ENCODE measurements at regions not wholly inside any gene's neighbourhood (a gene's known extent, or its start where the extent isn't known, plus 50 kb on each side); places are given as distances from the start of the nearest gene placed in this dataset.
A peak's percentile ranks its signal among the peaks of the same experiment; 100 is the strongest.

DNA sequence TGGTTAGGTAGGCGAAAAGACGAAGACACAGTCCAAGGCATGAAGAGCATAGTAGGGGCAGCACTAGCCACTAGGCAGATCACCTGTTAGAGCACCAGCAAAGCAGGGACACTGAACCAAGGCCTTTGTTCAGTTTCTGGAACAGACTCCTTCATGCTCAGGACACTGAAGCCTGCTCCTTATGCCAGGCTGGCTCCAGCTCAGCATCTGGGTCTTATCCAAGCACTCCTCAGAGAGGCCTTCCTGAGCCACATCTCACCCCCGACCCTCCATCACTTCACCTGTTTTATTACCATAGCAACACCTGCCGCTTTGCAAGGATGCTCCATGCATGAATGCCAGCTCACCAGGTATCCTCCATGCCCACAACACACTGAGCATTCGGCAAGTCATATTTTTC is 206.3 kb upstream of the CHRNA7 start:
- DNase-seq (ENCODE audit: low spot score), result no peak

DNA sequence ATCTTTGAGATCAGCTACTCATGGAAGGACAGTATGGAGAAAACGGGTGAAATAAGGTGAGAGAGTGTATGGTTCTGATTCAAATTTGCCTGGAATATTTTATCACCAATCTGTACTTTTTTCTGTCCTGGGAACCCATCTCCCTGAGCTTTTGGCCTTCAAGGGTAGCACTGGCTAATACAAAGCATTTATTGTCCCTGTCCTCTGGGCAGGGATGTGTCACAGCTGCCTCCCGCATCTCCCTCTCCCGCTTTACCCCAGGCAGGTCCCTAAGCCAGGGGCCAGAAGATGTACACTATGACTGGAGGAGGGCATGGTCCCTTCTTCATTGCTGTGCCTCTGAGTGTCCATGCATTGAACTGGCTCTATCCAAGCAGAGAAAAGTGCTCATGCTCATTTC is 201.7 kb upstream of the CHRNA7 start:
- DNase-seq (ENCODE audit: low spot score), result no peak

DNA sequence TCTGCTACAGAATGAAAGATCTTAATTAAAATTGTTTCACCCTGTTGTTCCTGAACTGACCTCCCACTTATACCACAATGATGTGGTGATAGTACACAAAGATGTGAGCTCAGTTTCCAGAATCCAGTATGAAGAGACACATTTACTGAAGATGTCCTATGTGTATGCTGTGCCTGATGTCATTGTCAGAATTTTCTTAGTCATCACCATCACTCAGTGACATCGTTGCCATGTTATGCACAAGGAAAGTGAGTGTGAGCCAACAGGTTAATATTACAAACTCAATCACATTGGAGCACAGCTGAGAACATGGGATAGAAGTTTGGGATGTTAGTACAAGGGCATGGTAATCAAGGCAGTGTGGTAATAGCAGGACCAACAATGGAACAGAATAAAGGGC is 199.7 kb upstream of the CHRNA7 start:
- no peak for DNase-seq (ENCODE audit: low spot score)

DNA sequence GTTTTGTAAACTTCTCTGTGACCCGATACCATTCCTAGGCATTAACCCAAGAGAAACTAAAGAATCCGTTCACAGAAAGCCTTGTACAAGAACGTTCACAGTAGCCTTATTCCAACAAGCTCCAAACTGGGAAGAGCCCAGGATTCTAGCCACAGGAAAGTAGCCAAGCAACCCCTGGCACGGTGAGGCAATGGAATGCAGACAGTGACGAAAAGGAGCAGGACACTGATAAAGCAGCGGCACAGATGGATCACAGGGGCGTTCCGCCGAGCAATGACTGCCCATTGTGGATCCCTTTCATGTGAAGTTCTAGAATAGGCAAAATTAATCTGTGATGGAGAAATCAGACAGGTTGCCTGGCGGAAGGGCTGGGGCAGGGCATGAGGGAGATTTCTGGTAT is 198.7 kb upstream of the CHRNA7 start:
- DNase-seq (ENCODE audit: low spot score), result no peak

DNA sequence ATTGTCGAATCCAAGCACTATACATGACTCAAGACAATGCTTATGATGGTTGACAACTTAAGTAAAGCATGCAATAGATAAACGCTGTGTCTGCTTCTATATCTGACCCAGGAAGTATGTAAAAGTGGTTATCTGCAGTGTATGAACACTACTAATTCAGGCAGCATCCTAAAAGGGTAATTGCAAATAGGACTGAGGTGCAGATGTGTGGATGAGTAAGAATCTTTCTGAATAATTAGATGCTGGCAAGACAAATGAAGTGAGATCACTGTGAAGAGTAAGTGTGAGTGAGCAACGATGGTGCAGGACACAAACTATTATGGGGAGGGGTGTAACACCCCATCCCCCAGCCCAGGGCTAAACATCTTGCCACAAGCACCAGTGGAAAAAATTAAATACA is 195.7 kb upstream of the CHRNA7 start:
- DNase-seq (ENCODE audit: low spot score), result no peak

DNA sequence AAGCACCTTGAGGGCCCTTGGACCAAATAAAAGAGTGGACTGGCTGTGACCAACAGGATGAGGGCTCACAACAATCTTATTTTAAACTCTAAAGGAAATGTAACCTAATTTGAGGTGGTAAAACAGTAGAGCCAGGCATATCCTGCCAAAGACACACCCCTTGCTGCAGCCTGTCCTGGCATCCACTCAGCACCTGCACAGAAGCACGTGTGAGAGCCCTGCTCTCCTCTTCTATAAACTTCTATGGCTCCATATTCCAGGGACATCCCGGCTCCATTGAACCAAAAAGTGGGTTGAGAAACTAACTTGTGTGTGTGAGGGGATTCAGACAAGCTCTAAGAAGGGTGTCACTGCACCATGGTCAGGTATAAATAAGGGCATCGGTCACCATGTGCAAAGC is 190.9 kb upstream of the CHRNA7 start:
- no peak for DNase-seq (ENCODE audit: low spot score)

DNA sequence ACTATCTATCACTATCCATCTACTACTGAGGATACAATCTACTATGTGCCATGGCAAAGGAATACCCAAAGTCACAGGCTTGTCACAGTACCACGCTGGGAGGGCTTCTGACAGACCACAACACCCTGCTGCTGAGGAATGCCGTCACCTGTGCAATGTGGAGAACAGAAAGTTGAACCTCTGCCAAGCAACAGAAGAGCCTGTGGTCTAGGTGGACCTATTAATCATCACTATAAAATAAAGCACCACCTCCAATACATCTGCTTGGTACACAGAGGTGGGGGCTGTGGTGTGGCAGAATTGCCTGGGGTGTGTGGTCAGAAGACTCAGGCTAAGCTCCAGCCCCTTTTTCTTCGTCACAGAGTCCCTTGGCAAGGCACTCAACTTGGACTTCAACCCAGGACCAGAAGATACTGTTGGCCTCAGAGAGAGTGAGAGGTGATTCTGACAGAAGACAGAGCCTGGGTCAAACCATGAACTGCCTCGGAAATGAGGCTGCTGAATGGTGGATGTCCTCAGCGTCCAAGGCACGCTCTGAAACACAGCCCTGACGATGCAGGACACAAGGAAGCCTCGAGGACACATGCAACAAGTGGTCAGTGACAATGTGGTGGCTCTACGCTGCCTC is 189.4 kb upstream of the CHRNA7 start:
- no peak for DNase-seq (ENCODE audit: low spot score)

DNA sequence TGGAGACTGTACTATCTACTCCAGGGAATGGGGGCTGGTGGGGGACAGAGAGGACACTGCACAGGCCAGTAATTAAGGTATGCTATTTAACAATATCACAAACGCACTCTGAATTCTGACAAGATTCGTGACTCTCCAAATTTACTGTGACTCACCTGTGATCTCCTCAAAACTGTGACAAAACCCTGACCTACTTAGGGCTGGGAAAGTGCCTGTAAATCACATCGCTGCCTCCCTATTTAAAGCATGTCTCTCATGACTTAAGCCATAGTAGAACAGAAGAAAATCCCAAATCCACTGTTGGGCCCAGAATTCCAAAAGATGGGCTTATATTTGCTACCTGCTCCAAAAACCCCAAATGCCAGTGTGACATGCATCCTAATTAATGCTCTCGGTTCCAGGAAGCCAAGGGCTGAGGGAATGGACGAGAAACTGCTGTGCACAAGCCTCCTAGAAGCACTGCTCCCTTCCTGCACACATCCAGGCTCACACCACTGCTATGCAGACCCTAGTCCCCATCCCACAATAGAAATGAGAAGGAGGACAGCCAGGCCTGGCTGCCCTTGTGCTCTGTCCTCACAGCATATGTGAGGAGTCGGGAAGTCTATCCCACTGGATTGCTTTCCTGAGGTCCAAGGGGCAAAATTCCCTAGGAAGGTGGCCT is 187.7 kb upstream of the CHRNA7 start:
- DNase-seq (ENCODE audit: low spot score), result no peak

DNA sequence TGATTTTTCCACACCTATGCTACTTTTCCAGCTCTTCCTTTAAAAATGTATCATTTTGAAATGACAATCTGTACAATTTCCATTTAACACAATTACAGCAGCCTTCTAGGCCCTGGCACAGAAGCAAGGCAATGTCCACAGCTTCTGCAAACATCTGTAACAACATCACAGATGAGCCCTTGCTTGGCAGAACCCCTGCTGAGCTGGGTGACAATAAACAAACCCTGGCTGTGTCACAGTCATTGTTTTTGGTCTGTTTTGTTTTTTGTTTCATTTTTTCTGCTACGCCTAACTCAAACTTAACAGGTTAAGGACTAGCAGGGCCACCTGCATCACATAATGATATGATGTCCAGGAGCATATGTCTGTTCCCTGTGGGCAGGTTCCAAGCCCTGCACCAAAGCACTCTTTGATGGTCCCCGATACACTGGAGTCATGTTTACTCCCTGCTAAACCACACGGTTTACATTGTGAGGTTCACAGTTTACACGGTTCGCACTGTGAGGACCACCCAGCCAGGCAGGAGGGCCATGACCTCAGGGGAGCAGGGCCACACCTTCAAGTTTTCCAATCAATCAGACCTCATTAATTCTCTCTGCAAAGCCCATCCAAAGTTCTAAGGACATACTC is 186.8 kb upstream of the CHRNA7 start:
- no peak for DNase-seq (ENCODE audit: low spot score)

DNA sequence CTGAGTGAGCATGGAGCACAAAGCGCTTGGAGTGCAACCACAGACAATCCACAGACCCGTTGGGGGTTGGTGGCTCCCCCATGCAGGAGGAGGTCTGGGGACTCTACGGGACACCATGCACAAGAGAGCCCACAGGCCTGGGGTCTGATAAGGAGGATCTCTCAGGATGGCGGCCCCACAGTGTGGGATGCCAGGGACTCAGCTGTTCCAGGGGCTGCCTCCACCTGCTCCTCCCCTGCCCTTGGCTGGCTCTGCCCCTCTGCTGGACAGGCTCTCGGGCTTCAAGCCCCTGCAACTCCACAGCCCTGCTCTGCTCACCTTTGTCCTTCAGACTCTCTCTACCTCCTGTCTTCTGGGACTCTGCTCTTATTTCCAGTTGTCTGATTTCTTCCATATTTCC is 184.5 kb upstream of the CHRNA7 start:
- DNase-seq (ENCODE audit: low spot score), result no peak

DNA sequence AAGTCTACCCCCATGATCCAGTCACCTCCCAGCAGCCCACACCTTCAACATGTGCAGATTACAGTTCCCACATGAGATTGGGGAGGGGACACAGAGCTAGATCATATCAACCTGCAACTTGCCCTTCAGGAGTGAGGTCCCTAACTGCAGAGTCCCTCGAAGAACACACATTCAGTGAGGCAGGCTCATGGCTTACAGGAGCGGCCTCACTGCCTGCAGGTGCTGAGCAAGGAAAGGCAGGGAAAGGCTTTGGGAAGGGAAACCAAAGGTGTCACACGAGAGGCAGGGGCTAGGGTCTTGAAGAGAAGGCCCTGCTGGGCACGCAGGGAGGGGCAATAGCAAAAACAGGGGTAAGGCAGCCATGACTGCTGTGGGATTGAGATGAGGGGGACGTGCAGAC is 182.4 kb upstream of the CHRNA7 start:
- DNase-seq (ENCODE audit: low spot score), result no peak

DNA sequence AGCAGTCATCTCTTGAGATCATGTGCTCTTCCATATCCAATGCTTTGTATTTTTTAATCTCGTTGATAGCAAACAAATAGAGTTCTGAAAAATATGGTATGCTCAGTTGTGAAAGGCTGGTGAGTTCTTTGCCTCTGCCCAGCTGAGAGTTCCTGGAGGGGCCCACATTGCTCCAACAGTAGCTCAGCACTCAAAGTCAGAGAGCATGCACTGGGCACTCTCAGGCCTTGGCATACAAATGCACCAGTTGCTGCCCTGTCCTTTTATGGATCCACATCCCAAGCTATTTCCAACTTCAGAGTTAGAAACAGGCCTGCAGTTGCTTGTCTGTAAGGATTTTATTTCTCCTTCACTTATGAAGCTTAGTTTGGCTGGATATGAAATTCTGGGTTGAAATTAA is 181.7 kb upstream of the CHRNA7 start:
- no peak for DNase-seq (ENCODE audit: low spot score)

DNA sequence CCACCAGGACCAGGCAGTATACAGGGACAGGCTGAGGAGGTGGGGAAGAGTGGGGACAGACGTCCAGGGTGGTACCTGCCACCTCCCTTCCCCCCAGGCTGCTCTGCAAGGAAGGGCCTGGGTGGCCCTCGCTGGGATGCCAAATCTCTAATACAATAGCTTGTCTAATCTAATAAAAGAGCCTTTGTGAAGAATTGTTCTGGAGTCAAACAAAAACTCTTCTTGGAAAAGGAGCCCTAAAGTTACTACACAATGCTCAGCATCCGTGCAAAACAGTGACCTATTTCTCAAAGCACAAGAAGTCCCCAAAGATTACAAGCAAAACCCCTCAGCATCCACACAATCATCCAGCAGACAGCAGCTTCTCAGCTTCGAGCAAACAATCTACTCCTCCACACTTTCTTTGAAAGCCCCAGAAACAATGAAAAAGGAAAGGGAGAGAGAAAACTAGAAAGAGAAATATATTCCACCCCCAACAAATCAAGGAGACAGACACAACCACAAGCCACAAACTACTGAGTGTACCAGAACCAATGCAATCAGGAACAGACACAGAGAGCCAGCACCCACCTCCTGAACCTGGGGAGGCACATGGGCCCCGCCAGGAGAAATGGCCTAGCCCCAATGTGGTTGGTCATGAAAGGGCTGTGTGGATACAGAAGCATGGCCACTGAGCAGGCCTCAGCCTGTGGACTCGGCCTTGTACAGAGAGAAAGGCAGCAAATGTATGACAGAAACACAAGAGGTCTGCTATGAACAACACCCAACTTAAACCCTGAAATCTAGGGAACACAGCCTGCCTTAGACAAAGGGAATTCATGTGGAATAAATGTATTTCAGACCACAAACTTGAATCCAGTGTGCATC is 177.1 kb upstream of the CHRNA7 start:
- DNase-seq (ENCODE audit: low spot score), result no peak

DNA sequence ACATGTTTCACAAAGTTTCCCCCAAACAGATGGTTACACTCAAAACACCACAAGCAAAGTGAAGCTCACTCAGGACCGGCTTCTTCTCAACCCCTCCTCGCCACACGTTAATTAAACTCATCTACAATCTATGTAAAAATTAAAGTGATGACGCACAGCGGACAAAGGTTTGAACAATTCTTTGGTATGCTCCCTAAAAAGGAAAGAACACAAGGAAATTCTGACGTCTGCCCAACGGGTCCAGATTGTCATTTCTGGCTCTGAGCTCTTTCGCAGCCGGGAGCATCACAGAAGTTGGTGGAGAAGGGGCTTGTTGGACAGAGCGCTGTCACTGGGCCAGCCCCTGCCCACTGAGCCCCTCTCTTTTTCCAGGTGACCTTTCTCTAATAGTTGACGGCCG is 173.7 kb upstream of the CHRNA7 start:
- DNase-seq (ENCODE audit: low spot score), result no peak

DNA sequence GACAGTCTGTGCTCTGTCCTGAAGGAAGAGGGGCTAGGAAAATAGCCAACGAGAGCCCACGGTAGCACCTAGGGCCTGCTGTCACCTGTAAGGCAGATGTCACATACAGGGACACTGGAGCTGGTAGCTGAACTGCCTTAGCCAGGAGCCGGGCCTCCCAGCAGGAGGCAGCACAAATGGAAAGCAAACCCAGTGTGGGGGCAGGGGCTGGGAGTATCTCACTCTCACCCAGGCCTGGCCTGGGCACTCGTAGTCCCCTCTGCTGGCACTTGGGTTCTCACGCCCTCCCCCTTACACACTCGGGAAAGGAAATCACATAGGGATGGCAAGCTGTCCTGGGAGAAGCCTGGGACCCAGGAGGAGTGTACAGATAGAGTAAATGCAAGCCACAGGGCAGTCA is 173.1 kb upstream of the CHRNA7 start:
- DNase-seq (ENCODE audit: low spot score), result no peak

DNA sequence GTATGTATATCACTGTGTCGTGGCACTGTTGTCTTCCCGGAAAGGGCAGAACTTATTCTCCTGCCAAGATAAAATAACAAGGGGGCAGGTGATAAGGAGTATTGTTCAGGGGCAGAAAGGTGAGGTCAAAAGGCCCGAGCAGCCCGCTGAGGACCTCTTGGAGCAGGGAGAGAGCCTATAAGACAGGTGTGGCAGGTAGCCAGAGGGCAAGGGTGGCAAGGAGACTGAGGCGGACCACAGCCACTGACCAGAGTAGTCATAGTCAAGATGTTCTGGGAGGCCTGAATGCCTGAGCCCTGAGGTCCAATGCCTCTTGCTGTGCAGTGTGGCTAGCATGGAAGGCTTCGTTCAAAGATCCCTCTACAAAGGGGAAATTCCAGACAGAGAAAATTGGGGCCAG is 172.3 kb upstream of the CHRNA7 start:
- no peak for DNase-seq (ENCODE audit: low spot score)

DNA sequence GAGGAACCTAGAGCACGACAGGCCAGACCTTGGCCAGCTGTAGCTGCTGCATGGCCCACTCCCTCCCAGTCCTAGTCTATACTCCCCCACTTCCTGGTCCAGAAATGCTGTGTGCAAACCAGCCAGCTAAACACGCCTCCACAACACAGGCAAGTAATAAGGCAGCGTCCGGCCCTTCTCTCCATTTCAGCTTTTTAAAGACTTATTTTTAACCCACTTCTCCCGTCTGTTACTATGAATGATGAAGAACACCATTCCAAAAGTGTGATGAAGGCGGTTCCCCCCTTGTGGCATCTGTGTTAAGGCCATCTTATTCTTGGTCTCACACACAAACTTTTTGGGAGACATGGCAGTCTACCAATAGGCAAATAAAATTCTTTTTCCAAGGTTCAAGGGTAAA is 164.1 kb upstream of the CHRNA7 start:
- DNase-seq (ENCODE audit: low spot score), result no peak

DNA sequence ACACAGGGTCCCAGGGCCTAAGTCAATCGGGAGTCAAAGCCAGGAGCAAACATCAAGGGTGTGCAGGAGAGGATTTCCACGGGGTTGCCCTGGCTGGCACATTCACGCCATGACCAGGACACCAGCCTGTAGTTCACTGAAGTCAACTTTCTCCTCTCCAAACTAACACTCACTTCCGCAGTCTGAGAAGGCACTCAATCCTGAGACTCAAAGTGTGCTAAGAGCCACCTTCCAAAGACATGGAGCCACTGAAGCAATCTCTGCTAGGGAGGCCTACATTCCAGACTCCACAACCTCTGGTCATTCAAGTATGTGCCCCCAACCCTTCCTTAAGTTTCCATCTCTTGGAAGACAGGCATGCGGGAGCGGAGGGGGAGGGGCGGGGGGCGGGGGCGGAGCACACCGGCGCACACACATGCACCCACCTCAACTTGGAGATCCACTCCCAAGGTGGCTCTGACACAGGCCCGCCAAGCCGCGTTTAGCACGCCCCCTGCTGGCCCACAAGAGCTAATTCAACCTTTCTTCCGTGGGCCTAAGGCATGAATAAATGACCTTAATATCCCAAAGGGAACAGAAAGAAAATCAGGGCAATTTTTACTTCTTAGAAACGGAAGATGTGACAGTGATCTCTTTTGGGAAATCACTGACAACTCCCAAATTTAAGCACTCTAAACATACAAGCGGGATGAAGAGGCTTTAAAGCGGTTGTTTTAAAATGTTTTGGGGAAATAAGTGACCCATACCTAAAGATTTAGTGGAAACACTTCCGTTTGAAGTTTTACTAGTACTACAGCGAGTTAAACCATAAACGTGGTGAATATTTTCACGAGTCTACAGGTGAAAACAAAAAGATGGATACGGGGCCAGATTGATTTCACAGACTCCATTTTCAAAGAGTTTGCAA is 162.5 kb upstream of the CHRNA7 start:
- no peak for DNase-seq (ENCODE audit: low spot score)

DNA sequence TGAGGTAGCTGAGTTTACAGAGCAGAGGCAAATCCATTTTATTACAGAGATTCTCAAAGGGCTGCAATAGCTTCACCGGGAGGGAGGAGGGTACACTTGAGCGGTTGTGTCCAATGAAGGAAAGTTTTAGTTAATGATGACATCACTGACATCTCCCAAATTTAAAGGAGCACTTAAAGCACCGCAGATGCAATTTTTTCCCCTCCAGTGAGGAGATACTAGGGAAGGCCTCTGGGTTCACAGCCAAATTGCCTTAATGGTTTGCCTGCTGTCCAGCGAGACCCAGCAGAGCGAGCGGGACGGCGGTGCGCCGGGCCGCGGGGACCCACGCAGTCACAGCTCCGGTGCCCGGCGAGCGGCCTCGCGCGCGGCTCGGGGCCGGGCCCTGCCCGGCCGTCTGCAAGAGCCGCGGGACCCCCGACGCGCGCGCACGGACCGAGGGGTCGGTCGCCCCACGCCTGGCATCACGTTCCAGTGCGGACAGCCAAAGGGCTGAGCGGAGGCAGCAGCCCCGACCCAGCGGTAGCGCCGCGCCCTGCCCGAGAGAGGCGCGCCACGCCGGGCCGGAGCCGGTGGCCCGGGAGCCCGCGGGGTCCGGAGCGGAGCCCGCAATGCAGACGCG is 160.5 kb upstream of the CHRNA7 start:
- no peak for DNase-seq (ENCODE audit: low spot score)

DNA sequence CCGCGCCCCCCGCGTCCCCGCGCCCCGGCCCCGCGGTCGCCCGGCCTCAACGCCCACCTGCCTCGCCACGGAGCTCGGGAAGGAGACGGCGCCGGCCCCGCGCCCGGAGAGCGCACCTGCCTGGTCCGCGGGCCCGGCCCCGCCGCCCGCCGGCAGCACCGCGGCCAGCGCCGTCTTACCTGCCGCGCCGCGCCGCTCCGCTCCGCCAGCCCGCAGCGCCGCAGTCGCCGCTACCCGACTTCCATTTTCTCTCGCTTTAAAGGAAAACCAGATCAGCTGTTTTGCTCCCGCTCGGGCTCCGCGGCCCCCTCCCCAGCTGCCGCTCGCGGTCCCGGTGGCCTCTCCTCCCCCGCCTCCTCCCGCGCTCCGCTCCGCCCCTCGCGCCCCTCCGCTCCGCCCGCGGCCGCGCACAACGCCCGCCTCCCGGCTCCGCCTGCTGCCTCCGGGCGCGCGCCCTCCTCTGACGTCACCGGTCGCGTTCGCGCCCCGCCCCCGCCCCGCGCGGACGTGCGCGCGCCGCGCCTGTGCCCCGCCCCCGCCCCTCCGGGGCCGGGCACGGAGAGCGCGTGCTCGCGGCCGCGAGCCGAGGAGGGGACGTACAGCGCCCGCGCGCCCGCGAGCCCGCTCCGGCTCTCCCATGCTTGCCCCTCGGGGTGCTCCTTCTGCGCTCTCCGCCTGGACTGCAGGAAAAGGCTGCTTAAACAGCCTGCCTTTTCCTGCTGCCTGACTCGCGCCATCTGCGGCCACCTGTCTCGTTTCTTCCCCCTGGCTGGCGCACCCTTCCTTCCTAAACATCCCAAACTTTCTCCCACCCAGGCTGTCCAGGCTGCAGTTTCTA is 159.8 kb upstream of the CHRNA7 start, which contains the start of gene OTUD7A:
OTUD7A (minus strand) TSS at position 346 of the 838 bp plus-strand sequence.
- peak; percentile 90 for DNase-seq (ENCODE audit: low spot score)
